Testis (tissue), 2 donors: ENCODE measurements at regions not wholly inside any gene's neighbourhood (a gene's known extent, or its start where the extent isn't known, plus 50 kb on each side); places are given as distances from the start of the nearest gene placed in this dataset.

Source experiments
- POLR2A ChIP-seq: fragments of 450-650 bp; IDR thresholded peaks from one replicate; pipeline ENCODE4 v1.6.1; 2017; ENCODE audit warnings: antibody characterized with exemption, mild to moderate bottlenecking, moderate library complexity
- TF ChIP-seq, protein P1 (sequence below), 3 experiments: fragments of 450-650 bp in 2 of 3; fragments of 200-600 bp in 1 of 3; sonication (generic) in 1 of 3; IDR thresholded peaks; one replicate each; pipeline ENCODE4 v1.5.1; 2016 to 2019; ENCODE audit warnings: antibody characterized with exemption in 3 of 3, mild to moderate bottlenecking in 2 of 3, moderate library complexity in 1 of 3

- TF ChIP-seq, protein P1, sequence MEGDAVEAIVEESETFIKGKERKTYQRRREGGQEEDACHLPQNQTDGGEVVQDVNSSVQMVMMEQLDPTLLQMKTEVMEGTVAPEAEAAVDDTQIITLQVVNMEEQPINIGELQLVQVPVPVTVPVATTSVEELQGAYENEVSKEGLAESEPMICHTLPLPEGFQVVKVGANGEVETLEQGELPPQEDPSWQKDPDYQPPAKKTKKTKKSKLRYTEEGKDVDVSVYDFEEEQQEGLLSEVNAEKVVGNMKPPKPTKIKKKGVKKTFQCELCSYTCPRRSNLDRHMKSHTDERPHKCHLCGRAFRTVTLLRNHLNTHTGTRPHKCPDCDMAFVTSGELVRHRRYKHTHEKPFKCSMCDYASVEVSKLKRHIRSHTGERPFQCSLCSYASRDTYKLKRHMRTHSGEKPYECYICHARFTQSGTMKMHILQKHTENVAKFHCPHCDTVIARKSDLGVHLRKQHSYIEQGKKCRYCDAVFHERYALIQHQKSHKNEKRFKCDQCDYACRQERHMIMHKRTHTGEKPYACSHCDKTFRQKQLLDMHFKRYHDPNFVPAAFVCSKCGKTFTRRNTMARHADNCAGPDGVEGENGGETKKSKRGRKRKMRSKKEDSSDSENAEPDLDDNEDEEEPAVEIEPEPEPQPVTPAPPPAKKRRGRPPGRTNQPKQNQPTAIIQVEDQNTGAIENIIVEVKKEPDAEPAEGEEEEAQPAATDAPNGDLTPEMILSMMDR (IDR thresholded peaks at IDR 0.05), result no peak
- TF ChIP-seq POLR2A, result no peak
Measured at GRCh38 chr3:110788794-110789193, 282.8 kb upstream of the NECTIN3 start.
